GM12801 (cell line): ENCODE measurements at regions not wholly inside any gene's neighbourhood (a gene's known extent, or its start where the extent isn't known, plus 50 kb on each side); places are given as distances from the start of the nearest gene placed in this dataset.

ENCODE experiments used
- TF ChIP-seq, protein P1 (sequence below): IDR thresholded peaks from one replicate; pipeline ENCODE4 v1.5.1; 2011; ENCODE audit warnings: control low read depth; ENCODE audit not compliant: insufficient read length; ENCODE audit errors: extremely low read depth

DNA sequence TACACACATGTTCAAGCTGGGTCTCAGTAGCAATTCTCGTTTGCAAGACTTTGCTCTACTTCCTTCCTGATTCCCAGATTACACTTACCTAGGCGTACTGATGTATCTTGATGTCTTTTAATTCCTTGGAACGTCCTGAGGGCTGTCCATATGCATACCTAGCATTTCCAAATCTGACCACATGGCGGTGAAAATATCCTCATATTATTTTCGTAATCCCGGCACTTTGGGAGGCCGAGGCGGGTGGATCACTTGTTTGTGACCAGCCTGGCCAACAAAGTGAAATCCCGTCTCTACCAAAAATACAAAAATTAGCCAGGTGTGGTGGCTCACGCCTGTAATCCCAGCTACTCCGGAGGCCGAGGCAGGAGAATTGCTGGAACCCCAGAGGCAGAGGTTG is 1786.3 kb upstream of the TENM3 start:
- TF ChIP-seq, protein P1, sequence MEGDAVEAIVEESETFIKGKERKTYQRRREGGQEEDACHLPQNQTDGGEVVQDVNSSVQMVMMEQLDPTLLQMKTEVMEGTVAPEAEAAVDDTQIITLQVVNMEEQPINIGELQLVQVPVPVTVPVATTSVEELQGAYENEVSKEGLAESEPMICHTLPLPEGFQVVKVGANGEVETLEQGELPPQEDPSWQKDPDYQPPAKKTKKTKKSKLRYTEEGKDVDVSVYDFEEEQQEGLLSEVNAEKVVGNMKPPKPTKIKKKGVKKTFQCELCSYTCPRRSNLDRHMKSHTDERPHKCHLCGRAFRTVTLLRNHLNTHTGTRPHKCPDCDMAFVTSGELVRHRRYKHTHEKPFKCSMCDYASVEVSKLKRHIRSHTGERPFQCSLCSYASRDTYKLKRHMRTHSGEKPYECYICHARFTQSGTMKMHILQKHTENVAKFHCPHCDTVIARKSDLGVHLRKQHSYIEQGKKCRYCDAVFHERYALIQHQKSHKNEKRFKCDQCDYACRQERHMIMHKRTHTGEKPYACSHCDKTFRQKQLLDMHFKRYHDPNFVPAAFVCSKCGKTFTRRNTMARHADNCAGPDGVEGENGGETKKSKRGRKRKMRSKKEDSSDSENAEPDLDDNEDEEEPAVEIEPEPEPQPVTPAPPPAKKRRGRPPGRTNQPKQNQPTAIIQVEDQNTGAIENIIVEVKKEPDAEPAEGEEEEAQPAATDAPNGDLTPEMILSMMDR = no peak

DNA sequence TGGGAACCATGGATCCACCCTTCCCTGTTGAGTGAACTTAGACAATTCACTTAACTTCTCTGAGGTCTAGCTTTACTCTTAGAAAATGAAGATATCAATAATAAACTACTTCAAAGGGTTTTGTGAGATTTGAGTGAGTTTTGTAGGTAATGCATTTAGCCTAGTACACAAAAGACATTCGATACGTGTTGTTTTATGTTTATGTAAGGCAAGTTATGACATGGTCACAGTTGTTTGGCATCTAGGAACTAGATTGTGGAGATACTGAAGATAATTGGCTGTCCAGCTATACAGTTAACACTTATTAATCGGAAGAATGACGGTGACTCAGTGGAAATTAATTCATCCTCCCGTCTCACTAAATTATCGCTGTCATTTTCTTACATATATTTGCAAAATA is 1781.1 kb upstream of the TENM3 start:
- TF ChIP-seq, protein P1 = no peak

DNA sequence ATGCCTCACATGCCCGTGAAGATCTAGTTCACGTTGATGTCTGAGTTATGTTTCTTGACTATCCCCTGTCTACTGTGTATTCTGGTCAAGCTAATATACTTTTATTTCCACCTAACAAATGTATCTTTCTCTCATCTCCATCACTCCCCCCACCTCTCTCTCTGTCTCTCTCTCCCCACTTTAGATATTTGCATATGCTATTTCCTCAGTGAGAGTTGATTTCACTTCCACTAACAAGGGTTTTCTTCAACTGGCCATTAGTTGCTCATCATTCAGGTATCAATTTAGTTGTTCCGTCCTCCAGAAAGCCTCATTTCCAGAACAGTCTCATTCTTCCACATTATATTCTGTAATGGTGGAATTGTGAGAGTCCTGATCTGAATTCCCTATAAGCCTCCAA is 1777.8 kb upstream of the TENM3 start:
- TF ChIP-seq, protein P1 = no peak

DNA sequence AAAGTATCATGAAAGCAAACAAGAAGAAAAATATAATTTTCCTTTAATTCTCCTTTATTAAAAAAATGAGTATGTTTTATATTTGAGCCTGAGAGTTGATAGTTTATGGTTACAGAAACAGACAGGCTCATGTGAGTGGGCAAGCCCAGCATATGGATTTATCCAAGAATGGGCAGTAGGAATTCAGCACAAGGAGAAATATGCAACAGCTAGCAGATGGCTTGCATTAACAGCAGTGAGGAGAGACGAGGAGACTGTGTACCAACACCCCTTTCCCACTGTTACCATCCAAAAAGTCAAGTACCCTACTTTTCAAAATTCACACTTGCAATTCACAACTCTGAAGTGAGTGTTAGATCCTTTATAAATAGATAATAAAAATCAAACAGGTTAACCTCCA is 1760.2 kb upstream of the TENM3 start:
- TF ChIP-seq, protein P1 = no peak

- TF ChIP-seq, protein P1 = no peak
Observed at GRCh38 chr4:180485407-180485806, 1757.8 kb upstream of the TENM3 start.

DNA sequence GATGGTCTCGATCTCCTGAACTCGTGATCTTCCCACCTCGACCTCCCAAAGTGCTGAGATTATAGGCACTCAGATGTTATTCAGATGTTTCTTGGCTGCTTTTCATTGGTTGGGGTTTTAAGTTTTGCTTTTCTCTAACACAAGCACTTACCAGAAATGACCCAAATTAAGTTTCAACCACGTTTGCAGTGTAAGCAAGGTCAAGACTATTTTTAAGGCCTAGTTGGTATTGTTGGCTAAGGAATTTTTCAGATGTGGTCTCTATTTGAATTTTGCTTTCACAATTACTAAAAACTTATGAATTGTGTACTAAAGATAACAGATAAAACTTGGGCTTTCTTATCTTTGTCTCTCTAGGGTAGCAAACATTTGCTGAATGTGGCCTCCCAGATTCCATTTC is 1756.9 kb upstream of the TENM3 start:
- TF ChIP-seq, protein P1 = no peak

- TF ChIP-seq, protein P1 = no peak
Observed at GRCh38 chr4:180489787-180490186, 1753.4 kb upstream of the TENM3 start.

GRCh38 chr4:180491210-180491609 is 1752.0 kb upstream of the TENM3 start:
- TF ChIP-seq, protein P1 = no peak
